ENCODE measurements at regions not wholly inside any gene's neighbourhood (a gene's known extent, or its start where the extent isn't known, plus 50 kb on each side); places are given as distances from the start of the nearest gene placed in this dataset.
"Not testable (repeated sequence)": the region's sequence is repeated elsewhere in the genome, so short reads cannot be mapped to it uniquely, and the experiment has no call there.

DNA sequence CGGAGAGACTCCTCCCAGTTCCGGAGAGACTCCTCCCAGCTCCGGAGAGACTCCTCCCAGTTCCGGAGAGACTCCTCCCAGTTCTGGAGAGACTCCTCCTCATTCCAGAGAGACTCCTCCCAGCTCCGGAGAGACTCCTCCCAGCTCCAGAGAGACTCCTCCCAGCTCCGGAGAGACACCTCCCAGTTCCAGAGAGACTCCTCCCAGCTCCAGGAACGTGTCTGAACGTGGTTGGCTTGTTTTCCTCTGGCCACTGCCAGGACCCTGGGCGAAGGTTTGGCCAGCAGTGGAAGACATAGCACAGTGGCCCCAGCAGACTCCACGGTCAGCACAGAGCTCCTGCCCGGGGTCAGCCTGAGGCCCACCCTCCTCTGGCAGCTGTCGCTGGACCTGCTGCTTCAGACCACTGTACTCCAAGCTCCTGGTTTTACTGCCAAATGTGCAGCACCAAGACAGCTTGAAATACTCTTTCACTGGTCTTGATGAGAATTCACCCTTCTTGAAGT is 122.3 kb upstream of the AFDN start:
- no peaks in the 10 kb centered on the region for H3K36me3 ChIP-seq (ENCODE audit: insufficient read depth, low read length)

GRCh38 chr6:167705211-167705750 is 121.4 kb upstream of the AFDN start:
- no peak overlapping the region for H3K9ac ChIP-seq (ENCODE audit: low read depth, low read length)
- no peaks in the 10 kb centered on the region for H3K36me3 ChIP-seq (ENCODE audit: insufficient read depth, low read length)
- no peak overlapping the region for H3K4me3 ChIP-seq (ENCODE audit: low read length)
- no peaks in the 10 kb centered on the region for H3K4me1 ChIP-seq (ENCODE audit: insufficient read depth, low read length)
- no peaks in the 10 kb centered on the region for H3K9me3 ChIP-seq (ENCODE audit: insufficient read depth, low read depth, low read length)
- no peak overlapping the region for H3K27ac ChIP-seq (ENCODE audit: low read depth, low read length)
- no peaks in the 10 kb centered on the region for H3K27me3 ChIP-seq (ENCODE audit: insufficient read depth, low read length)
- WGBS, result 95% methylated on average over 26 of the region's 26 CpGs

More for the DNA sequence above, 122.3 kb upstream of the AFDN start:
- Histone ChIP-seq H3K9me3 (ENCODE audit: insufficient read depth, low read depth, low read length) (no peaks in the 10 kb centered on the region), H3K4me1 (ENCODE audit: insufficient read depth, low read length) (peaks cover 7% of the 10 kb centered on the region), H3K4me3 (ENCODE audit: low read length) (no peak overlapping the region), H3K27me3 (ENCODE audit: insufficient read depth, low read length) (no peaks in the 10 kb centered on the region), H3K27ac (ENCODE audit: low read depth, low read length) (no peak overlapping the region), H3K9ac (ENCODE audit: low read depth, low read length) (no peak overlapping the region)
- WGBS, result 88% methylated on average over 12 of the region's 12 CpGs

- Histone ChIP-seq H3K27ac (ENCODE audit: low read depth, low read length) (no peak overlapping the region), H3K4me1 (ENCODE audit: insufficient read depth, low read length) (no peaks in the 10 kb centered on the region), H3K9ac (ENCODE audit: low read depth, low read length) (no peak overlapping the region), H3K27me3 (ENCODE audit: insufficient read depth, low read length) (no peaks in the 10 kb centered on the region), H3K9me3 (ENCODE audit: insufficient read depth, low read depth, low read length) (no peaks in the 10 kb centered on the region), H3K4me3 (ENCODE audit: low read length) (no peak overlapping the region), H3K36me3 (ENCODE audit: insufficient read depth, low read length) (no peaks in the 10 kb centered on the region)
- 92% methylated on average over 27 of the region's 28 CpGs for WGBS
These were observed 120.2 kb upstream of the AFDN start for GRCh38 chr6:167706313-167707109.

- Histone ChIP-seq H3K27me3 (ENCODE audit: insufficient read depth, low read length) (no peaks in the 10 kb centered on the region), H3K36me3 (ENCODE audit: insufficient read depth, low read length) (no peaks in the 10 kb centered on the region), H3K4me3 (ENCODE audit: low read length) (no peak overlapping the region), H3K27ac (ENCODE audit: low read depth, low read length) (no peak overlapping the region), H3K4me1 (ENCODE audit: insufficient read depth, low read length) (no peaks in the 10 kb centered on the region), H3K9me3 (ENCODE audit: insufficient read depth, low read depth, low read length) (no peaks in the 10 kb centered on the region), H3K9ac (ENCODE audit: low read depth, low read length) (no peak overlapping the region)
- WGBS, result 86% methylated on average over 25 of the region's 25 CpGs
These were observed 118.8 kb upstream of the AFDN start for GRCh38 chr6:167707686-167708500.

DNA sequence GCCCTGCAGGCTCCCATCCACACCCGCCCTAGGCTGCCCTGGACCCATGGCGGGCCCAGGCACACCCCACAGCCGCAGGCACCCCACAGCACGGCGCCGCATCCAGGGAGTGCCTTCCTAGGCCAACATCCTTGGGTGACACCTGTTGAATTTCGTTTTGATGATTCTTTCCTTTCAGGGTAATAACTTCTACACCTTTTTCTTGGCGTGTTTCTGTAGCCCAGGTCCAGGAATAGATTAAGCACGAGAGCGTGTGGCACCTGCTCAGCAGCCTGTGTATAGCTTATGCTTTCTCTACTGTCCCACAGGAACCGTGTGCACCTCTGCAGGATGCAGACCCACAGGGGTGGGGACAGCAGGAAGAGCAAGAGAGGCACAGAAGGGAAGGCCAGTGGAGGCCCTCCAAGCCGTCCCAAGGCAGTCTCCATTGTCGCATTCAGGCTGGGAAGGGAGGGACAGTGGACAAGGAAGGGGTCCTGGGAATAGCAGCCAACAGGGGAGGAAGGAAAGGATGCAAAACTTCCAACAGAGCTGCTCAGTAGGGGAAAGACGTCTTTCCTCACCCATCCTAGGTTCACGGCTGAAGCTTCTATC is 118.1 kb upstream of the AFDN start:
- no peaks in the 10 kb centered on the region for H3K36me3 ChIP-seq (ENCODE audit: insufficient read depth, low read length)
- no peak overlapping the region for H3K4me3 ChIP-seq (ENCODE audit: low read length)
- H3K9ac ChIP-seq (ENCODE audit: low read depth, low read length), result no peak overlapping the region
- no peaks in the 10 kb centered on the region for H3K9me3 ChIP-seq (ENCODE audit: insufficient read depth, low read depth, low read length)
- 94% methylated on average over 15 of the region's 15 CpGs for WGBS
- no peak overlapping the region for H3K27ac ChIP-seq (ENCODE audit: low read depth, low read length)
- H3K27me3 ChIP-seq (ENCODE audit: insufficient read depth, low read length), result no peaks in the 10 kb centered on the region
- H3K4me1 ChIP-seq (ENCODE audit: insufficient read depth, low read length), result peaks cover 3% of the 10 kb centered on the region

- WGBS, result 97% methylated on average over 7 of the region's 7 CpGs
- Histone ChIP-seq H3K4me3 (ENCODE audit: low read length) (no peak overlapping the region), H3K27me3 (ENCODE audit: insufficient read depth, low read length) (no peaks in the 10 kb centered on the region), H3K9ac (ENCODE audit: low read depth, low read length) (no peak overlapping the region), H3K9me3 (ENCODE audit: insufficient read depth, low read depth, low read length) (no peaks in the 10 kb centered on the region), H3K36me3 (ENCODE audit: insufficient read depth, low read length) (no peaks in the 10 kb centered on the region), H3K27ac (ENCODE audit: low read depth, low read length) (no peak overlapping the region), H3K4me1 (ENCODE audit: insufficient read depth, low read length) (peaks cover 9% of the 10 kb centered on the region)
These were observed 117.5 kb upstream of the AFDN start for GRCh38 chr6:167709196-167709595.

GRCh38 chr6:167709776-167710336 is 116.9 kb upstream of the AFDN start:
- not testable (repeated sequence) for H3K9ac ChIP-seq (ENCODE audit: low read depth, low read length); H3K36me3 ChIP-seq (ENCODE audit: insufficient read depth, low read length); H3K27me3 ChIP-seq (ENCODE audit: insufficient read depth, low read length); H3K27ac ChIP-seq (ENCODE audit: low read depth, low read length); H3K9me3 ChIP-seq (ENCODE audit: insufficient read depth, low read depth, low read length); H3K4me3 ChIP-seq (ENCODE audit: low read length)
- WGBS, result 95% methylated on average over 11 of the region's 11 CpGs
- peaks cover 11% of the 10 kb centered on the region for H3K4me1 ChIP-seq (ENCODE audit: insufficient read depth, low read length)

DNA sequence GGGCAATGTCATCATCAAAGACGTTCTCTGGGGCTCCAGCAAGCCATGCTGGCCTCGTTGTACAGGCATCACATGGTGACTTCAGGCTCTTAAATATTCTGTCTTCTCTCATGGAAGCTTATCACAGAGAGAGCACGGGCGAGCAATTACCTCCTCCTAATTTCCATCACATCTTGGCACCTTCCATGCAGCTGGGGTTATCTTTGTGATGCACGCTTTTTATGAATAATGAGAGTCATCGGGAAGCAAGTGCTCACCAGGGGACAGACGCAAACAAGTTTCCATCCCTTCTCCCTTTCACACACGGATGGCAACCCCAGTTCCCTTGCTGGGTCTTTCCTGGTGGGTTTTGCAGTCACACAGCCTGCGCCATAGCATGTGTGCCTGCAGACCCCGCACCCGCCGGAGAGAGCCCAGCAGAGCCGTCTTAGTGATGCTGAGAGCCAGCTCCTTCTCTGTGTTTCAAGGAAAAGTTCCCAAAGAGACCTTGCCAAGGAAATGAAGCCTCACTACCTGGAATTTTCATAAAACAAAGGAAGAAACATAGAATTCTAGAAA is 116.3 kb upstream of the AFDN start:
- Histone ChIP-seq H3K27me3 (ENCODE audit: insufficient read depth, low read length) (no peaks in the 10 kb centered on the region), H3K27ac (ENCODE audit: low read depth, low read length) (no peak overlapping the region), H3K9ac (ENCODE audit: low read depth, low read length) (no peak overlapping the region), H3K36me3 (ENCODE audit: insufficient read depth, low read length) (no peaks in the 10 kb centered on the region), H3K9me3 (ENCODE audit: insufficient read depth, low read depth, low read length) (no peaks in the 10 kb centered on the region), H3K4me3 (ENCODE audit: low read length) (no peak overlapping the region), H3K4me1 (ENCODE audit: insufficient read depth, low read length) (peaks cover 11% of the 10 kb centered on the region)
- 84% methylated on average over 13 of the region's 13 CpGs for WGBS

DNA sequence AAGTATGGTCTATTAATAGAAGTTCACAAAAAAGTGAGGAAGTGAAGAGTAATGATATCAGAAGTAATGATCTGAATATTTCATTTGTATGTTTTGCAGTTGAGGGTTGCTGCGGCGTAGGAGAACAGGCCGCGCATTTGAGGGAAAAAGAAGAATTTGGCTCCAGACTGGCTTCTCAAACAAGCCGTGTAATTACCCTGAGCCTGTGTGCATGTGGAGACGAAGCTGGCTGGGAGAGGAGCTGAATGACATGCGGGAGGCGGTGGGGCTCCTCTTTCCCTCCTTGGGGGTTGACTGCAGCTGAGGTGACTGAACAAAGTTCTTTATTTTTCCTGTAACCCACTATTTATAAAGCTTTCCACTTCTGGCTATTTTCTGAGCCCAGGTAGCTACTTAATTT is 115.5 kb upstream of the AFDN start:
- H3K4me1 ChIP-seq (ENCODE audit: insufficient read depth, low read length), result peaks cover 11% of the 10 kb centered on the region
- no peak overlapping the region for H3K4me3 ChIP-seq (ENCODE audit: low read length)
- no peak overlapping the region for H3K27ac ChIP-seq (ENCODE audit: low read depth, low read length)
- WGBS, result 86% methylated on average over 8 of the region's 8 CpGs
- no peaks in the 10 kb centered on the region for H3K27me3 ChIP-seq (ENCODE audit: insufficient read depth, low read length)
- H3K9me3 ChIP-seq (ENCODE audit: insufficient read depth, low read depth, low read length), result no peaks in the 10 kb centered on the region
- H3K36me3 ChIP-seq (ENCODE audit: insufficient read depth, low read length), result no peaks in the 10 kb centered on the region
- H3K9ac ChIP-seq (ENCODE audit: low read depth, low read length), result no peak overlapping the region

DNA sequence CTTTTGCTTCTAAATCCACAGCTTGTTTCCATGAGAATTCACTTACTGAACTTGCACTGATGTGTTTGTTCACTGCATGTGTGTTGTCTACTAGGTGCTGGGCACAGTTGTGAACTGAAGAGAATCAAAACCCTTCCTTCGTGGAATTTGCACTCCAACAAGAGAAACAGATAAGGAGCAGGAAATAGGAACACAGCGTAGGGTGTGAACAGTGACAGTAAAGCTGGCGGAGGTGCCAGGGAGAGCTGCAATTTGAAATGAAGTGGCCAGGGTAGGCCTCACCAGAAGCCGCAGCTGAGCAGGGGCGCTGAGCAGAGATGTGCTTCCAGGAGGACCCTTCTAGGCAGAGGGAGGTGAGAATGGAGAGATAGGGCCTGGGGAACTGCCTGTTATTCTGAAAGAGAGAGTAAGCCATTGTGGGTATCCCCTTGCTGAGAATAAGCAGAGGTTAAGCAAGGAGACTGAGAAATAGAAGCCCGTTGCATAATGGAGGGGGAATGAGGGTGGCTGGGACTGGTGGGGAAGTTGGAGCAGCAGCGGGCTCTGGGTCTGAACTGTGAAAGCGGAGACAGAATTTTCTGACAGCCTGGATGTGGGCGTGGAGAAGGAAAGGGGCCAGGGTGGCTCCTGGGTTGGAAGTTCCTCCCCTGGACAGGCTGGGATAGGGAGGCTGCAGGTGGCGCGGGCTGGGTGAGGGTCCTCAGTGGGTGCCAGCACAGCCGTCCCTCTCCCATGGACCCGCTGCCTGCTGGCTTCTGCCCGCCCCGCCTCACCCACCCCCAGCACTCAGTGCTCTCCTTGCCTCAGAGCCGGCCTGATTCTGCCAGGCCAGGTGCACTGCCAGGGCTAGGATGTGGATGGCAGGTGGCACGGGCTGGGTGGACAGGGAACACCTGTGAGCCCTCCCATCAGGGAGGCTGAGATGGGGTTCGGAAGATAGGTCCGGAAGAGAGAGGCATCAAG is 114.7 kb upstream of the AFDN start:
- Histone ChIP-seq H3K27me3 (ENCODE audit: insufficient read depth, low read length) (no peaks in the 10 kb centered on the region), H3K36me3 (ENCODE audit: insufficient read depth, low read length) (no peaks in the 10 kb centered on the region), H3K4me3 (ENCODE audit: low read length) (no peak overlapping the region), H3K4me1 (ENCODE audit: insufficient read depth, low read length) (peaks cover 11% of the 10 kb centered on the region), H3K9me3 (ENCODE audit: insufficient read depth, low read depth, low read length) (no peaks in the 10 kb centered on the region), H3K9ac (ENCODE audit: low read depth, low read length) (no peak overlapping the region), H3K27ac (ENCODE audit: low read depth, low read length) (no peak overlapping the region)
- 91% methylated on average over 19 of the region's 19 CpGs for WGBS

All from HUES64 (cell line).